NCI-H226 (cell line): ENCODE measurements at regions not wholly inside any gene's neighbourhood (a gene's known extent, or its start where the extent isn't known, plus 50 kb on each side); places are given as distances from the start of the nearest gene placed in this dataset.

Experiments used
- DNase-seq: peaks from one replicate; pipeline ENCODE4 v3.0.0-alpha.2; 2015

DNA sequence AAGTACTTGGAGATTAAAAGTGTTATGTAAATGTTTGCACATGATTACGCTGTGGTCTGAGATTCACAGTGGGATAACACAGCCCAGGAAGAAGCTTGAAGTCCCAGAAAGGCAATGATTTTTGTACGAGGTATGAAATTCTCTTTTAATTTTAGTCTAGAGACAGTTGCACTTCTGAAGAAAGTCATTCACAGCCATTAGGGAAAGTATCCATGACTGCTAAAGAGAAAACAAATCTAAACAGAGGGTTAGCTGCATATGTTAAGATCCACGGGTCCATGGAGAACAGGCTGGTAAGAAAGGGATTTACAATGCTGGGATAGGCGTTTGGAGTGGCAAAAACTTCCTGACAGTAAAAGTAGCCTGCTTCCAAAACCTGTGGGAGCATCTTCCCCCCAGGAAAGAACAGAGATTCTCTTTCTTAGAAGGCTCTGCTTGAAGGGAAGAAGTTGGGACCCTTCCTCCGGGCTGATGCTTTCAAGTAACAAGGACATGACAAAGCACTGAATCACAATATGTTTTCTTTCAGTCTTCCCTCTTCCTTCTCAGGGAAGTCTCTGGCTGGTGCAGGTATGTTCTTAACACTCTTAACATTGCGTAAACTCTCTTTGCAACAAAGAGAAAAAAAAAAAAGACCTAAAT lies 220.8 kb upstream of the CELF2 start:
- peak; percentile 86 for DNase-seq

DNA sequence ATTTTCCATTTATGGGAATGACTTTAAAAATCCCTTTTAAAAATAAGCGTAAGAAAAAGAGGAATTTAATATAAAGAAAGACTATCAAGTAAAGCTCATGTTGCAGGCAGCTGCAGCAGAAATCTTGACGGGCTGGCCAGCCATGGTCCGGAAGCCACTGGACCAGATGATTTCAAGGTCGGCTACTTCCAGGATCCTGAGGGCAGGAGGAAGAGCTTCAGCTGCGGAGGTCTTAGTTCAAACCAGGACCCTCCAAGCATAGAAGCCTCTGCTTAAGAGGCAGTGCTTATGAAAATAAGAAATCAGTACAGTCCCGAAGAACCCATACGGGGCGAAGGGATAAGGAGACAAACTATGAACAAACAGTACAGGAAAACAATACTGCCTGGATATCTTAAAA lies 220.2 kb upstream of the CELF2 start:
- DNase-seq: no peak

- no peak for DNase-seq
Observed at GRCh38 chr10:10798102-10798863, 219.4 kb upstream of the CELF2 start.

- DNase-seq: no peak
Observed at GRCh38 chr10:10798864-10799192, 218.8 kb upstream of the CELF2 start.

DNA sequence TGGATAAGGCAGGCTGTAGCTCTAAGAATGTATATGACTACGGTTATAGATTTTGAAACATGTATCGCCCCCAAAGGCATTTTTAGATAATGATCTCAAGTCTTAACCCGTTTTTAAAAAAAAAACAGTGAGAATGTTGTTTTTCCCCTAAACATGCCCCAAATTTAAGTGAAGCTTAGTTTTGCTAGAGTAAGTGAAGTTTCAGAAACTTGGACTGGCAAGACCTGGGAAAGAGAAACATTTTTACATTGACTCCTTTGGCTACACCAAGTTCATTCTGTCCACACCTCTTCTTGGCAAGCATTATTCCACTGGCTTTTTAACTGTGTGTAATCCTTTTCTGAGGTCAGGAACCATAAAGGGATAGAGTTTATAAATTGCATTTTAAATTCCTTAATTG lies 216.7 kb upstream of the CELF2 start:
- no peak for DNase-seq

DNA sequence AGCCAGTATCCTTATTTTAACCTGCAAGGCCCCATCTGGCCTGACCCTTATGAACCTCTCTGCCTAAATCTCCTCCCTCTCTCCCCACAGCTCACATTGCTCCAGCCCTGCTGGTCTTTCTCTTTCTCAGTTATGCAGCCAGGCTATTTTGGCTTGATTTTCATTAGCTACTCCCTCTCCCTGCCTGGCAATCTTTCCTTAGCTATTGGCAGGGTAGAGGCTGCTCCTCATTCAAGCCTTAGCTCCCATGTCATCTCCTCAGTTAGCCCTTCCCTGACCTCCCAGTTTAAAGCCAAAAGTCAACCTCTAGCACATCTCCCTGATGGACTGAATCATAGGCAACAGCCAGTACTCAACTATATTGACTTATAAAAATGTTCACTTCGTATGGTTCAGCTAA lies 214.4 kb upstream of the CELF2 start:
- DNase-seq: no peak

DNA sequence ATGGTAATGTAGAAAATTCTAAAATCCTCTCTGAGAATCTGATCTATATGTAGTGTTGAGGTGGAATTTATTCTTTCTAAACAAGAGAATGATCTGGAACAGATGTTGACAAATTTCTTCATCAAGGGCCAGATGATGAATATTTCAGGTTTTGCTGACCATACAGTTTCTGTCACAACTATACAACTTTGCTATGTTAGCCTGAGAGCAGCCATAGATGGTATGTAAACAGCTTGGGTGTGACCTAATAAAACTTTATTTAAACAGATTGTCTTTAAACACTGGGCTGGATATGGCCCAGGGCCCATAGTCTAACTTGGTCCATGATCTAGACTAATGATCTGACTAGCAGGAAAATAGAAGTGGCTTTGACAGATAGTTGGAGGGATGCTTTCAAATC lies 213.6 kb upstream of the CELF2 start:
- no peak for DNase-seq

DNA sequence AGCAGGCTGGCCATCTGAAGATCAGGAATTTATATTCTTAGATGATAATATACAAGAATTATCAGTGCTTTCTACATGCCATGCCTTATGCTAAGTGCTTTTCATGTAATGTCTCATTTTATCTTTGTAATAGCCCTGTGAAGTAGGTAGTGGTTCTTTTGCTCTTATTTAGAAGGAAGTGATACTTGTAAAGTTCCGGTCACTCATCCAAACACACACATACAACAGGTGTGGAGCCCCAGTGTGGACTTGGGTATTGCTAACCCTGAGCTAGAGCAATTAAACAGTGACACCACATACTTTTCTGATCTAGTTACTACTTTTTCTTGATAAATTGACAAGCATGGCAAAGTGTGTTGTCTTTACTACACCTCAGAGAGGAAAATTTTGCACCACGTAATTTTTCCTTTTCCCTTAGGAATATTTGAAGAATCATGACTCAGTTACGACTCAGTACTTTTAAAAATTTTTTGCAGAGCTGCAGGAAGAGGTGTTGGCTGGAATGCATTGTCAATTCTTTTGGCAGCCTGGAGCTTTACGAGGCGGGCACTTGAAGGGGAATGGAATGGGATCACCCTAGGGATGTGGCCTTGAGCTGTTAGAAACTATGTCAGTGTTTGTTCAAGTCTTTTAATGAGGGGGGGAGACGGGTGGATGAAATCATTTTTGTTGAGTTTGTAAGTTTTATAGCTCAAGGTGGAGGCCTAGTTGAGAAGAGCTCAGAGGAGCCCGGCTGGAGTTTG lies 212.5 kb upstream of the CELF2 start:
- peak; percentile 73 for DNase-seq

DNA sequence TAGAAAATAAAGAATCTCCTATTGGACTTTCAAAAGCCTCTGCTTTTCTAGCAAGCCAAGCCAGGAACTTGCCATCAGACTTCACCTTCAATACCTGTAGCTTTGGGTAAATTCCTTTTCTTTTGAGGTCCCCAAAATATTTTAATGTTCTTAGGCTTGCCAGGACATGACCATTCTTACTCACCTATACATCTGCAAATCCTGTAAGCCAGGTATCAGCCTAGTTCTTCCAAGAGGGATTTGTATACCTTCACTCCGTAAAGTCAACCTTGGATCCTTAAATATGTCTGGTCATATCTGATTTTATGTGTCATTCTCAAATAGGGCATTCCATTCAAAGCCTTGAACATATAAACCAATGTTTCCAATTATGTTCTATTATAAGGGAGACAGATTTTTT lies 210.6 kb upstream of the CELF2 start:
- DNase-seq: no peak

- no peak for DNase-seq
Observed at GRCh38 chr10:10811562-10811961, 206.1 kb upstream of the CELF2 start.

DNA sequence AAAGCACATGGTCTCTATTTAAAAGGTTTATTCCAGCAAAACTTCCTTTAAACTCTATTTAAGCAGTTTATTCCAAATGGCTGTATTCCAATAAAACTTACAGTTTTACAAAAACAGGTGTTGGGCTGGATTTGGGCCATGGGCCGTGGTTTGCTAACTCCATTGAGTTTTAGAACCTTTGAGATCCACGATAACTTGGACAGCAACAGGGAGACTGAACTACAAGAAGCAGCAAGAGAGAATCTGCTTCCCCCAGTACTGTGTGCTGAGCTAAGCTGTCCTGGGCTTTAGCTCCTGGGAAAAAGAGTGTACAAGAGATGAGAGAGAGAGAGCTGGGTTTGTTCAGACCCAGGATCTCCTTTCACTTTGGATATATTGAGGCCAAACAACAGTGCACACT lies 204.0 kb upstream of the CELF2 start:
- no peak for DNase-seq

DNA sequence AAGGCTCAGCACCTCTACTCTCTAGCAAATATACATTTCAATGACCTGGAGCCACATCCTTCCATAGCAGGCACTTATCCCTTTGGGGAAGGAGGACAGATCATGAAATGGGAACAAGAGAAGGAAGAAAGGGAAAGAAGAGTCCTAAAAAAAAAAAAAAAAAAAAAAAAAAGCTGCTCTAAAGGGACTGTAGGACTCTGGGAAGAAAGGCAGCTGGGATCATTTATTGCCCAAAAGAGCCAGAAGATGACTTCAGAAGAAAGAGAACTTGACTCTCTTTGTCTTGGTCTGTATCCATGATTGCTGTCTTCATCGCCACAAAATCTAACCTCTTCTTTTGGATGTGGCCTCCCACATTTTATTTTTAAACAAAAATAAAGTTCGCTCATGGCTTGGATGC lies 203.6 kb upstream of the CELF2 start:
- no peak for DNase-seq

DNA sequence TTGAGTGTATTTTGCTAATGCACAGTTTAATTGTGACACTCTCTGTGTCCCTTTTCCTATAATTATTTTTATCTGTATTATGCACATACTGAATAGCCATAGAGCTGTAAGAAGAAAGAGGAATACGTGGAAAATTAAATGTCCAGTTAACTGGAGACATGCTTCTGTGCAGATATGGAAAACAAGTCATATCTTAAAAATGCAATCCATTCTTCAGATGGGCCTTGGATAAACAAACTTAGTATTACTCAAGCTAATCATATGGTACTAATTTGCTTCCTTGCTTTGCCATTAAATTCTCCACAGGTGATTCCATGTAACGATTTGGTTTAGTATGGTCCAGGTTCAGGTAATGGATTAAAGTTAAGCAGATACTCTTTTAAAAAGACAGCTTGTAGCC lies 201.2 kb upstream of the CELF2 start:
- no peak for DNase-seq

GRCh38 chr10:10817609-10818008 lies 200.1 kb upstream of the CELF2 start:
- no peak for DNase-seq

GRCh38 chr10:10818082-10818481 lies 199.6 kb upstream of the CELF2 start:
- no peak for DNase-seq

GRCh38 chr10:10819206-10819856 lies 198.3 kb upstream of the CELF2 start:
- no peak for DNase-seq

GRCh38 chr10:10821926-10822325 lies 195.7 kb upstream of the CELF2 start:
- DNase-seq: no peak

DNA sequence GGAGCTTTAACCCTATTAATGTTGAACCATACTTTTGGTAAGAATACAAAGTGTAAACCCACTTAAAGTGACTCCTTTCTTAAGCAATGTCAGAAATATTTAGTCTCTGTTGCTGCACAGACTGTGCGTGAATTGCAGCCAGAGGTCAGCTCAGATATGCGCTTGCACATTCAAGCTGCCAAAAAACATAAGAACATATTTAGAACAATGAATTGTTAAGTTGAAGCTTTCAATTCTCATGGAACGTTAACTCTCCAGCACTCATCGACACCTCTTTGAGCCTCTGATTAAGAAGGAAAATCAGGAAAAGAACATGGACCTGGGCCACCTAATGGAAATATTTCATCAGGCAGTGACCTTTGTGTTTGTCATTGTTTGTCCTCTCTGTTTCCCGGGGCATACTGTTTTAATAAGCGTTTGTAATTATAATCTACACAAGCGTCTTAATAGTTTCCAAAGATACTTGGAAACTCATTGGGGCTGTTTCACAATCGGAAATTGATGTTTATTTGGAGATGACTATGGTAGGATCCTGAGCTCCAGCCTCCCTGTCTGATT lies 193.0 kb upstream of the CELF2 start:
- DNase-seq: no peak

GRCh38 chr10:10826125-10826524 lies 191.5 kb upstream of the CELF2 start:
- peak; percentile 79 for DNase-seq

- no peak for DNase-seq
Observed at GRCh38 chr10:10828623-10829022, 189.0 kb upstream of the CELF2 start.

- DNase-seq: no peak
Observed at GRCh38 chr10:10829576-10829975, 188.1 kb upstream of the CELF2 start.

DNA sequence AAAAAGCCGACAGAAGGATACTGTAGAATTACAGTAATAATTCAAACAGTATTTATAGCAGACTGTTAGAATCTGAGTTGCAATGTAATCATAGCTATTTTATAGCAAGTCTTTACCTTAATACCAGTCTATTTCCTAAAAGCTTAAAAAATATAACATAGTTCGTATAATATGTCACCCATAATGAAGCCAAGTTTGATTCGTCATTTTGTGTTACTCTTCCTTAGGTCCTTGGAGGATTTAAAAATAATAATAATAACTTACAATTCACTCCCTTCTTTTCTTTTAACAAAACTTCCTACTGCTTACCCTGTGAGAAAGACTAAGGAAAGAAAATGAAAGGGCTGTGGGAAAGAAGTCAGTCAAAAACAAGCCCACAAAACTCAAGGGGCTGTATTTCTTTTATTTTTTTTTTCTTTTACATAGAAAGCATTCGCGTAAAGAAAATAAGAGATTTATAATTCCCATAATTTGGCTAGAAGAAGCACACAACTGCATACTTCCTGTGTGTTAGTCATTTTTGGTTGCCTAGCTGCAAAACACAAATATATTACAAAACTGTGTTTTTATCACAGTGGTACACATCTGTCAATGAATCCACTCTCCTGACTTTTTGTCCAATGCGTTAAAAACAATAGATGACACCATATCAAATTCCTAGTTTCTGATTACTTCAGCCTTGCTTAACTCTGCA lies 187.2 kb upstream of the CELF2 start:
- DNase-seq: peak; percentile 82

GRCh38 chr10:10831085-10831484 lies 186.6 kb upstream of the CELF2 start:
- DNase-seq: peak; percentile 79
